SH-SY5Y (cell line): ENCODE measurements at regions not wholly inside any gene's neighbourhood (a gene's known extent, or its start where the extent isn't known, plus 50 kb on each side); places are given as distances from the start of the nearest gene placed in this dataset.

Experiments used
- GATA2 ChIP-seq: IDR thresholded peaks from 2 replicates; pipeline ENCODE4 v1.6.1; 2011; ENCODE audit warnings: mild to moderate bottlenecking, low read depth, low read length
- GATA3 ChIP-seq: IDR thresholded peaks from 2 replicates; pipeline ENCODE4 v1.6.1; 2011; ENCODE audit warnings: low read depth, mild to moderate bottlenecking, low read length, moderate library complexity

- TF ChIP-seq GATA2 (no peak), GATA3 (no peak)
Observed at GRCh38 chr1:78348496-78349284, 142.1 kb upstream of the PTGFR start.

- TF ChIP-seq GATA3 (no peak), GATA2 (no peak)
Observed at GRCh38 chr1:78351551-78352216, 139.1 kb upstream of the PTGFR start.

DNA sequence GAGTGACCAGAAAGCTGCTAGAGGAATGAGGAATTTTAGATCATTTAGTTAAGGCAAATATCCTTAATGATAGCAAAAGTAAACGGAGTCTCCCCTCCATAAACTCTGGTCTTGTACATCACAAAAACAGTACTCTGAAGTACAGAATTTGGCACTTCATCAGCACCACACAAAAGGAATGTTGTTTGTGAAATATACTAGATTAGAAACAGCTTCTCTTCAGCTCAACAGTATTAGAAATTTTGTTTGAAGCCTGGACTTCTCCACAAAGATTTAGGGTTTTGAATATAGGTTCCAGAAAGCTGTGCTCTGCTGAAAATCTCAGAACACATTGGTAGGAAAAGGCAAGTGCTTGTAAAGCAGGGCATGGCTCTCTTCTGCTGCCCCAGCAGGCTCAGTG is 135.1 kb upstream of the PTGFR start:
- TF ChIP-seq GATA2 (no peak), GATA3 (no peak)

DNA sequence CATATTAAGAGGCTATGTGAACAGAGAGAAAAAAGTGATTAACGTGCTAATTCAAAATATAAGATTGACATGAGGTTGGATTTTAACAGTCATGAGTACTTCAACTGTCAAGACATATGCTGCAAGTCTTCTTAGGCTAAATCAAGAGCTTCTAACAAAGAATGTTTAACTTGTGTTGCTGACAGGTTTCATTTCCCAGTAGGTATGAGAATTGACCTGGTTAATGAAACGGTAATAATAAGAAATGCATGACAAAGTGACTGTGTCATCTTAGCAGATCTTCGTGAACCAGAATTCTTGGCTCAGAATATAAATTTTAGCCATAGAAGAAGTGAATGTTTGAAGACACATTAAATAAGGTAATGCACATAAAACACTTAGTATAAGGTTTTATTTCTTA is 132.6 kb upstream of the PTGFR start:
- TF ChIP-seq GATA2 (no peak), GATA3 (no peak)

GRCh38 chr1:78359666-78360065 is 131.1 kb upstream of the PTGFR start:
- no peak for TF ChIP-seq GATA3
- no peak for TF ChIP-seq GATA2

DNA sequence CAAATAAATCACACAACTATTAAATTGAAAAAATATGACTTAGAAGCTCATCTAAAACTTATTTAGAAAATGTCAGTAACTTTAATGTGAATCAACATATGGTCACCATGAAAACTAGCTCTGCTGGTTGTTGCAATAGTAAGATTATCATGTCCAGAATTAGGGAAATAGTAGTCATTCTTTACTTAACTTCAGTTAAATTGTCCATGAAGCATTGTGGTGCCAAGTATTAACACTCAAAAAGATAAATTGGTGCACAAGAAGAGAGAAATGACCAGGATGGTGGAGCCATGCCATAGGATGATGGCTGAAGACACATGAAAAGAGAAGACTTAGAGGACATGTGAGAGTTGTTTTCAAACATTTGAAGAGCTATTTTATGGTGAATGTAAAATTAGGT is 130.2 kb upstream of the PTGFR start:
- no peak for TF ChIP-seq GATA3
- no peak for TF ChIP-seq GATA2

DNA sequence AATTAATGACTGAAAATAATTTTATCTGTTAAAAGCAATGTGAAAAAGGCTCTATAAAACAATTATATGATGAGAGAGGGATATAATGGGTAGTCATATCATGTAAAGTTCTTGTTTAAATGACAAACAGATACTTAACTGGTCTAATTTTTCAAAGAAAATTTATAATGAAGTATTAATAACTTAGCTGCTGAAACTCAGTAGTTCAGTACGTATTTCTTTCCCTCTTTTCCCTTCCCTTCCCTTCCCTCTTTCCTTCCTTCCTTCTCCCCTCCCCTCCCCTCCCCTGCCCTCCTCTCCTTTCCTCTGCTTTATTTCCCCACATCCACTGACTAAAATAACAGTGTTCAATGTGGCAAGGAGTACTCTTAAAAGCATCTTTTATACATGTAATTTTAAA is 123.1 kb upstream of the PTGFR start:
- TF ChIP-seq GATA3: no peak
- no peak for TF ChIP-seq GATA2

- TF ChIP-seq GATA3: no peak
- no peak for TF ChIP-seq GATA2
Observed at GRCh38 chr1:78369546-78369945, 121.2 kb upstream of the PTGFR start.

GRCh38 chr1:78370356-78370755 is 120.4 kb upstream of the PTGFR start:
- TF ChIP-seq GATA2 (no peak), GATA3 (no peak)

- TF ChIP-seq GATA3 (no peak), GATA2 (no peak)
Observed at GRCh38 chr1:78370779-78371482, 119.8 kb upstream of the PTGFR start.

- TF ChIP-seq GATA3 (no peak), GATA2 (no peak)
Observed at GRCh38 chr1:78373676-78374075, 117.1 kb upstream of the PTGFR start.

DNA sequence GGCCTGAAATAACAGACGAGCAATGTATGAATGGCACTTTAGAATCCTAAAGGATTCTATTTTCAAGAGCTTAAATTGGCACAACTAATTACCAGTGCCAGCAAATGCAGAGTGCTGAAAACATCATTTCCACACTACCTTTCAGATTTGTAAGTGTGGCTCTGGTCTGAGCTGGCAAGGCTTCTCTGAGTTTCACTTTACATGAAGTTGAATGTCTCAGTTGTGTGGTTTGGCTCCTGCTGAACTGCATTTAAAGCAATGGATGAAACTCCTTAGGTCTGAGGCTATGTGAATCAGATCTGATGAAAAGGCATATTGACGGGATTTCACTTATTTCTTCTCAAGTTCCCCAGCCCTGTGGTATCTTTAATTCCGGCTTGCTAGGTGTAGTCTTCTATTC is 114.8 kb upstream of the PTGFR start:
- TF ChIP-seq GATA2: no peak
- TF ChIP-seq GATA3: no peak

DNA sequence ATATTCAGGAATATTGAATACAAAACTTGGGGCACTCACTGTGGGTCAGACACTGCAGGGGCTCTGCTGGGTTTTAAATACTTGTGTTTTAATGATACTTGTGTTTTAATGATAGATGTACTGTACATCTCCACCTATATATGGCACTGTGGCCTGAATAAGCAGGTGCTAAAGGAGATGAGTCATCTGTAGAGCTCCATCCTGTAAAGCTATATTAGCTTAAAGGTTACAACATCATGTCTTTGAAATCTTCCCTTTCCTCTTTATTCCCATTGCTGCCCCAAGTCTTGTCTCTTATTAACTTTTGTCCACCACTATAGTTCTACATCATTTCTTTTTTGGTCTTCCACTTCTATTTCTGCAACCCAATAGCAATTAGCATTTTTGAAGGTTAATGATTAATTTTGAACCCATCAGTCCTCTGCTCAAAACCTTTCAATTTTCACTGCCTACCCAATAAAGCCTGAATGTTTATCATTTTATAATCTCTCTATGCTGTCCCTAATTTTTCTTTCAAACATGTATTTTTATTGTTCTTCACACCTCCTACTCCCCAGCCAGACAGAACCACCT is 113.3 kb upstream of the PTGFR start:
- TF ChIP-seq GATA2: no peak
- TF ChIP-seq GATA3: no peak

GRCh38 chr1:78383923-78384322 is 106.9 kb upstream of the PTGFR start:
- TF ChIP-seq GATA2 (no peak), GATA3 (no peak)
